BLaER1 treated with 17β-estradiol and CSF1 and Interleukin-3, amounts not matched to agents 10 nM and 100 nM (cell line): ENCODE measurements at regions not wholly inside any gene's neighbourhood (a gene's known extent, or its start where the extent isn't known, plus 50 kb on each side); places are given as distances from the start of the nearest gene placed in this dataset.

Source experiments
- H3K27ac ChIP-seq, 11 experiments: shearing (Covaris generic); formaldehyde crosslinking; 2 replicates each; pipeline ENCODE4 v1.8.1; 2022
- H3K27me3 ChIP-seq, 11 experiments: shearing (Covaris generic); formaldehyde crosslinking; 2 replicates each; pipeline ENCODE4 v1.8.1; 2022
- H3K36me3 ChIP-seq, 11 experiments: shearing (Covaris generic); formaldehyde crosslinking; 2 replicates each; pipeline ENCODE4 v1.8.1; 2022
- H3K4me1 ChIP-seq, 10 experiments: shearing (Covaris generic); formaldehyde crosslinking; 2 replicates each; pipeline ENCODE4 v1.8.1; 2022
- H3K4me2 ChIP-seq, 11 experiments: shearing (Covaris generic); formaldehyde crosslinking; 2 replicates each; pipeline ENCODE4 v1.8.1; 2022
- H3K4me3 ChIP-seq, 10 experiments: shearing (Covaris generic); formaldehyde crosslinking; 2 replicates each; pipeline ENCODE4 v1.8.1; 2022
- H3K9ac ChIP-seq, 11 experiments: shearing (Covaris generic); formaldehyde crosslinking; 2 replicates each; pipeline ENCODE4 v1.8.1; 2022
- H3K9me3 ChIP-seq, 11 experiments: shearing (Covaris generic); formaldehyde crosslinking; replicated peaks in 1 of 11; 2 replicates each; pipeline ENCODE4 v1.8.1; 2022
- H4K20me1 ChIP-seq, 11 experiments: shearing (Covaris generic); formaldehyde crosslinking; 2 replicates each; pipeline ENCODE4 v1.8.1; 2022
- Cebpa-rat ChIP-seq, 11 experiments: shearing (Covaris generic); IDR thresholded peaks; 2 replicates each; pipeline ENCODE4 v1.8.1; 2022

- no peak for TF ChIP-seq Cebpa-rat (IDR thresholded peaks at IDR 0.05)
- no peaks in the 10 kb centered on the region for H3K36me3 ChIP-seq
- H4K20me1 ChIP-seq, result no peaks in the 10 kb centered on the region
- no peak overlapping the region for H3K27ac ChIP-seq
- H3K4me1 ChIP-seq, result no peaks in the 10 kb centered on the region; a peak in 1 of 20 replicates
- H3K9ac ChIP-seq, result no peak overlapping the region
- no peak overlapping the region for H3K4me3 ChIP-seq
- no peaks in the 10 kb centered on the region for H3K9me3 ChIP-seq
- no peak overlapping the region for H3K4me2 ChIP-seq
- H3K27me3 ChIP-seq, result no peaks in the 10 kb centered on the region
These were observed 482.0 kb upstream of the CHST9 start for GRCh38 chr18:27667064-27667463.

GRCh38 chr18:27666016-27666415, 480.9 kb upstream of the CHST9 start:
- Histone ChIP-seq H3K9me3 (no peaks in the 10 kb centered on the region), H3K9ac (no peak overlapping the region), H3K36me3 (no peaks in the 10 kb centered on the region), H3K27ac (no peak overlapping the region), H3K27me3 (no peaks in the 10 kb centered on the region), H3K4me2 (no peak overlapping the region), H3K4me1 (no peaks in the 10 kb centered on the region; a peak in 1 of 20 replicates), H4K20me1 (no peaks in the 10 kb centered on the region), H3K4me3 (no peak overlapping the region)
- no peak for TF ChIP-seq Cebpa-rat (IDR thresholded peaks at IDR 0.05)

- no peaks in the 10 kb centered on the region for H4K20me1 ChIP-seq
- TF ChIP-seq Cebpa-rat (IDR thresholded peaks at IDR 0.05), result no peak
- no peaks in the 10 kb centered on the region for H3K4me1 ChIP-seq
- H3K9ac ChIP-seq, result no peak overlapping the region
- no peak overlapping the region for H3K4me3 ChIP-seq
- no peaks in the 10 kb centered on the region for H3K36me3 ChIP-seq
- no peaks in the 10 kb centered on the region for H3K9me3 ChIP-seq
- no peak overlapping the region for H3K27ac ChIP-seq
- no peak overlapping the region for H3K4me2 ChIP-seq
- no peaks in the 10 kb centered on the region for H3K27me3 ChIP-seq
These were observed 480.2 kb upstream of the CHST9 start for GRCh38 chr18:27665264-27665799.

- no peak overlapping the region for H3K4me2 ChIP-seq
These were observed 477.8 kb upstream of the CHST9 start for GRCh38 chr18:27662949-27663348.

GRCh38 chr18:27662537-27662936, 477.4 kb upstream of the CHST9 start:
- TF ChIP-seq Cebpa-rat (IDR thresholded peaks at IDR 0.05), result no peak
- Histone ChIP-seq H3K9ac (no peak overlapping the region), H3K9me3 (no peaks in the 10 kb centered on the region), H3K27ac (no peak overlapping the region), H3K4me3 (no peak overlapping the region), H3K4me1 (no peaks in the 10 kb centered on the region), H3K27me3 (no peaks in the 10 kb centered on the region), H3K36me3 (no peaks in the 10 kb centered on the region), H4K20me1 (no peaks in the 10 kb centered on the region), H3K4me2 (no peak overlapping the region)

More at GRCh38 chr18:27662949-27663348, 477.8 kb upstream of the CHST9 start:
- no peak overlapping the region for H3K27ac ChIP-seq
- no peaks in the 10 kb centered on the region for H4K20me1 ChIP-seq
- no peaks in the 10 kb centered on the region for H3K36me3 ChIP-seq
- no peaks in the 10 kb centered on the region for H3K27me3 ChIP-seq
- H3K9me3 ChIP-seq, result no peaks in the 10 kb centered on the region
- H3K4me3 ChIP-seq, result no peak overlapping the region
- no peak overlapping the region for H3K9ac ChIP-seq
- H3K4me1 ChIP-seq, result no peaks in the 10 kb centered on the region
- TF ChIP-seq Cebpa-rat (IDR thresholded peaks at IDR 0.05), result no peak

GRCh38 chr18:27661320-27662018, 476.4 kb upstream of the CHST9 start:
- Histone ChIP-seq H3K27ac (no peak overlapping the region), H3K27me3 (no peaks in the 10 kb centered on the region), H3K4me2 (no peak overlapping the region), H3K9ac (no peak overlapping the region), H3K4me1 (no peaks in the 10 kb centered on the region), H4K20me1 (no peaks in the 10 kb centered on the region), H3K9me3 (no peaks in the 10 kb centered on the region), H3K36me3 (no peaks in the 10 kb centered on the region), H3K4me3 (no peak overlapping the region)
- no peak for TF ChIP-seq Cebpa-rat (IDR thresholded peaks at IDR 0.05)

GRCh38 chr18:27656905-27657304, 471.8 kb upstream of the CHST9 start:
- Histone ChIP-seq H3K4me3 (no peak overlapping the region), H3K4me1 (no peaks in the 10 kb centered on the region), H4K20me1 (no peaks in the 10 kb centered on the region), H3K4me2 (no peak overlapping the region), H3K9ac (no peak overlapping the region), H3K36me3 (no peaks in the 10 kb centered on the region), H3K27ac (no peak overlapping the region), H3K27me3 (no peaks in the 10 kb centered on the region), H3K9me3 (no peaks in the 10 kb centered on the region)
- TF ChIP-seq Cebpa-rat (IDR thresholded peaks at IDR 0.05), result no peak

GRCh38 chr18:27656167-27656778, 471.2 kb upstream of the CHST9 start:
- no peak for TF ChIP-seq Cebpa-rat (IDR thresholded peaks at IDR 0.05)
- Histone ChIP-seq H3K4me1 (no peaks in the 10 kb centered on the region), H3K27ac (no peak overlapping the region), H4K20me1 (no peaks in the 10 kb centered on the region), H3K27me3 (no peaks in the 10 kb centered on the region), H3K36me3 (no peaks in the 10 kb centered on the region), H3K4me3 (no peak overlapping the region), H3K9me3 (no peaks in the 10 kb centered on the region), H3K4me2 (no peak overlapping the region), H3K9ac (no peak overlapping the region)

GRCh38 chr18:27653247-27653646, 468.1 kb upstream of the CHST9 start:
- Histone ChIP-seq H3K4me2 (no peak overlapping the region), H3K27me3 (no peaks in the 10 kb centered on the region), H3K4me3 (no peak overlapping the region), H3K4me1 (no peaks in the 10 kb centered on the region), H3K9ac (no peak overlapping the region), H3K9me3 (no peaks in the 10 kb centered on the region), H3K36me3 (no peaks in the 10 kb centered on the region), H3K27ac (no peak overlapping the region), H4K20me1 (no peaks in the 10 kb centered on the region)
- no peak for TF ChIP-seq Cebpa-rat (IDR thresholded peaks at IDR 0.05)
